ENCODE measurements at regions not wholly inside any gene's neighbourhood (a gene's known extent, or its start where the extent isn't known, plus 50 kb on each side); places are given as distances from the start of the nearest gene placed in this dataset.

- no TSS peak for BruUV-seq (replicated peaks)
- H3K9me3 ChIP-seq (ENCODE audit: control insufficient read depth in 1 of 2, insufficient read depth in 1 of 2, low read depth in 1 of 2, low read length in 2 of 2) = no peaks in the 10 kb centered on the region
- POLR2A ChIA-PET = no interaction called here
- H3K9ac ChIP-seq (ENCODE audit: low read length) = no peak overlapping the region
- ATAC-seq = no peak
- no peaks in the 10 kb centered on the region for H3K9me2 ChIP-seq (ENCODE audit: insufficient read depth)
- H3K4me2 ChIP-seq (ENCODE audit: low read length) = no peak overlapping the region
- no peaks in the 10 kb centered on the region for H3K27me3 ChIP-seq (ENCODE audit: insufficient read depth, low read length)
- H3K79me2 ChIP-seq (ENCODE audit: insufficient read depth, low read length) = no peaks in the 10 kb centered on the region
- no peak overlapping the region for H3K27ac ChIP-seq (ENCODE audit: low read depth, low read length)
- intact Hi-C loops (cut with micrococcal nuclease) = no loop called here
- TF ChIP-seq ATF3 (IDR thresholded peaks at IDR 0.05) = no peak
- TF ChIP-seq ELF1 (IDR thresholded peaks at IDR 0.05; ENCODE audit: borderline replicate concordance, low read depth) = no peak
- TF ChIP-seq TCF7L2 (IDR thresholded peaks at IDR 0.05; ENCODE audit: borderline replicate concordance, extremely low read depth, insufficient read depth, insufficient read length) = no peak
- no peaks in the 10 kb centered on the region for H3K4me1 ChIP-seq (ENCODE audit: control insufficient read depth in 1 of 2, insufficient read depth in 2 of 2, low read length in 2 of 2)
- H4K20me1 ChIP-seq (ENCODE audit: insufficient read depth) = no peaks in the 10 kb centered on the region
- RAD21 ChIA-PET (ENCODE audit: low non-redundant PET in 1 of 2, low total read pairs in 2 of 2, uncharacterized antibody in 2 of 2, unreplicated experiment in 2 of 2) = no interaction called here
- H3K36me3 ChIP-seq (ENCODE audit: control insufficient read depth in 1 of 2, insufficient read depth in 2 of 2, low read length in 2 of 2) = no peaks in the 10 kb centered on the region
- no peak for DNase-seq (ENCODE audit: low read depth, low spot score)
- CTCF ChIA-PET = no interaction called here
- no peak overlapping the region for H3K4me3 ChIP-seq (replicated peaks in 1 of 2; ENCODE audit: low read depth in 1 of 2, low read length in 2 of 2)
- no peak overlapping the region for H2AFZ ChIP-seq (ENCODE audit: low read depth, low read length, poor library complexity, severe bottlenecking)
Observed at GRCh38 chr2:105688946-105689345, 55.8 kb upstream of the NCK2 start.

GRCh38 chr2:105686588-105686987, 58.1 kb upstream of the NCK2 start:
- TF ChIP-seq FOSL1 (IDR thresholded peaks at IDR 0.05; ENCODE audit: low read depth) (no peak), POLR2A (IDR thresholded peaks at IDR 0.05; ENCODE audit: borderline replicate concordance, extremely low read depth, insufficient read depth, insufficient read length) (no peak), EZH2 (IDR thresholded peaks at IDR 0.05) (no peak), MAX (IDR thresholded peaks at IDR 0.05) (no peak), REST (IDR thresholded peaks at IDR 0.05; ENCODE audit: low read depth) (no peak), ZBTB33 (IDR thresholded peaks at IDR 0.05; ENCODE audit: extremely low read depth, insufficient replicate concordance, low read length) (no peak), SP1 (IDR thresholded peaks at IDR 0.05; ENCODE audit: low read depth) (no peak)
- BruUV-seq (replicated peaks) = no TSS peak
- no peak for DNase-seq (ENCODE audit: low read depth, low spot score)
- no peak overlapping the region for H3K27ac ChIP-seq (ENCODE audit: low read depth, low read length)
- ChIA-PET RAD21 (ENCODE audit: low non-redundant PET in 1 of 2, low total read pairs in 2 of 2, uncharacterized antibody in 2 of 2, unreplicated experiment in 2 of 2) (no interaction called here), POLR2A (no interaction called here), CTCF (no interaction called here)
- peaks cover 15% of the 10 kb centered on the region for H3K27me3 ChIP-seq (ENCODE audit: insufficient read depth, low read length)
- H3K4me3 ChIP-seq (replicated peaks in 1 of 2; ENCODE audit: low read depth in 1 of 2, low read length in 2 of 2) = no peak overlapping the region
- H3K36me3 ChIP-seq (ENCODE audit: control insufficient read depth in 1 of 2, insufficient read depth in 2 of 2, low read length in 2 of 2) = no peaks in the 10 kb centered on the region
- no peaks in the 10 kb centered on the region for H3K4me1 ChIP-seq (ENCODE audit: control insufficient read depth in 1 of 2, insufficient read depth in 2 of 2, low read length in 2 of 2)
- no peak overlapping the region for H3K4me2 ChIP-seq (ENCODE audit: low read length)
- no peak for ATAC-seq
- no peaks in the 10 kb centered on the region for H3K9me3 ChIP-seq (ENCODE audit: control insufficient read depth in 1 of 2, insufficient read depth in 1 of 2, low read depth in 1 of 2, low read length in 2 of 2)
- no peaks in the 10 kb centered on the region for H3K79me2 ChIP-seq (ENCODE audit: insufficient read depth, low read length)
- no peak overlapping the region for H3K9ac ChIP-seq (ENCODE audit: low read length)
- H2AFZ ChIP-seq (ENCODE audit: low read depth, low read length, poor library complexity, severe bottlenecking) = no peak overlapping the region
- H3K9me2 ChIP-seq (ENCODE audit: insufficient read depth) = no peaks in the 10 kb centered on the region
- intact Hi-C loops (cut with micrococcal nuclease) = no loop called here
- H4K20me1 ChIP-seq (ENCODE audit: insufficient read depth) = no peaks in the 10 kb centered on the region

Data from HCT116 (cell line).